HepG2 (cell line): ENCODE measurements at regions not wholly inside any gene's neighbourhood (a gene's known extent, or its start where the extent isn't known, plus 50 kb on each side); places are given as distances from the start of the nearest gene placed in this dataset.

ENCODE experiments used
- ATAC-seq: fragments of 200-7000 bp; cut with Tn5 transposase; 3 replicates; pipeline ENCODE4 v1.9.1; 2020; ENCODE audit warnings: mild to moderate bottlenecking, moderate library complexity
- BruUV-seq: library from RNA; stranded (reverse); fragments of 400-500 nt; replicated peaks from 2 replicates; lab custom pipeline; 2021; lab: Mats Ljungman, UMichigan
- CTCF ChIA-PET: fragments of 300-600 bp; formaldehyde crosslinking; extraction: SDS; loops from one replicate; lab custom pipeline; 2021; ENCODE audit warnings: low total read pairs, inconsistent platforms, low intra/inter-chr PET ratio; lab: Yijun Ruan, JAX
- POLR2A ChIA-PET: fragments of 350-600 bp; sonication (Branson Sonifier 250); formaldehyde crosslinking; loops from one replicate; lab custom pipeline; 2020; ENCODE audit warnings: antibody characterized with exemption, inconsistent platforms; lab: Yijun Ruan, JAX
- DNase-seq: peaks from one replicate; pipeline ENCODE4 v3.0.0-alpha.2; 2015; ENCODE audit warnings: low spot score
- FAIRE-seq: peaks from 3 replicates; lab custom pipeline; 2011; peaks lifted over from hg19 to GRCh38; lab: Jason Lieb, UNC
- H2AFZ ChIP-seq: one replicate; pipeline ENCODE4 v1.6.1; 2011; ENCODE audit warnings: low read length, inconsistent platforms
- H3K27ac ChIP-seq: fragments of 300-600 bp; 3 replicates; pipeline ENCODE4 v1.8.0; 2011; ENCODE audit warnings: mixed run types, mild to moderate bottlenecking, mixed read lengths, low read length, inconsistent platforms; ENCODE audit not compliant: insufficient read depth; ENCODE audit errors: extremely low read length
- H3K27me3 ChIP-seq, 2 experiments: fragments of 200-600 bp in 1 of 2; 2 replicates in 1 of 2; 3 replicates in 1 of 2; pipeline versions ENCODE4 v1.6.0 to v1.8.0; 2011; ENCODE audit warnings: low read length in 2 of 2, mild to moderate bottlenecking in 2 of 2, moderate library complexity in 2 of 2, inconsistent platforms in 1 of 2; ENCODE audit not compliant: insufficient read depth in 2 of 2, control insufficient read depth in 1 of 2
- H3K36me3 ChIP-seq, 2 experiments: fragments of 200-600 bp in 1 of 2; replicated peaks in 1 of 2; 2 replicates in 1 of 2; 3 replicates in 1 of 2; pipeline versions ENCODE4 v1.5.1 to v1.8.0; 2011; ENCODE audit warnings: low read length in 2 of 2, inconsistent platforms in 1 of 2; ENCODE audit not compliant: insufficient read depth in 2 of 2, control insufficient read depth in 1 of 2
- H3K4me1 ChIP-seq: 2 replicates; pipeline ENCODE4 v1.5.1; 2012; ENCODE audit warnings: low read length, inconsistent platforms; ENCODE audit not compliant: insufficient read depth
- H3K4me2 ChIP-seq: 2 replicates; pipeline ENCODE4 v1.6.0; 2011; ENCODE audit warnings: low read depth, low read length, inconsistent platforms
- H3K4me3 ChIP-seq, 3 experiments: fragments of 200-600 bp in 1 of 3; sonication (generic), shearing (Covaris generic) in 1 of 3; replicated peaks in 1 of 3; 2 replicates each; pipeline ENCODE4 v1.5.1; 2011 to 2016; ENCODE audit warnings: low read length in 3 of 3, inconsistent platforms in 2 of 3, low read depth in 2 of 3, mild to moderate bottlenecking in 2 of 3, control low read depth in 1 of 3, mixed read lengths in 1 of 3; ENCODE audit not compliant: insufficient read depth in 1 of 3
- H3K79me2 ChIP-seq: one replicate; pipeline ENCODE4 v1.6.1; 2011; ENCODE audit warnings: low read length, inconsistent platforms; ENCODE audit not compliant: insufficient read depth
- H3K9ac ChIP-seq: 2 replicates; pipeline ENCODE4 v1.6.0; 2011; ENCODE audit warnings: mild to moderate bottlenecking, low read depth, low read length, inconsistent platforms; ENCODE audit not compliant: insufficient read depth
- H3K9me3 ChIP-seq: 2 replicates; pipeline ENCODE4 v1.5.1; 2012; ENCODE audit warnings: mild to moderate bottlenecking, low read length
- H4K20me1 ChIP-seq: 2 replicates; pipeline ENCODE4 v1.6.0; 2011; ENCODE audit warnings: inconsistent platforms, mild to moderate bottlenecking, low read length, moderate library complexity; ENCODE audit not compliant: insufficient read depth
- MAFF ChIP-seq: IDR thresholded peaks from 2 replicates; pipeline ENCODE4 v1.6.1; 2011; ENCODE audit warnings: low read depth, low read length, improper control_type of control experiment
- MAFK ChIP-seq, 2 experiments: IDR thresholded peaks in 1 of 2; conservative IDR thresholded peaks in 1 of 2; 2 replicates each; pipeline ENCODE4 v1.6.1; 2011; ENCODE audit warnings: improper control_type of control experiment in 2 of 2, low read length in 2 of 2
- SPEN ChIP-seq: sonication (generic); formaldehyde crosslinking; IDR thresholded peaks from 2 replicates; pipeline ENCODE4 v1.5.1; 2020; ENCODE audit warnings: low read depth, mild to moderate bottlenecking, missing genetic modification reagents
- ZEB1 ChIP-seq: IDR thresholded peaks from 2 replicates; pipeline ENCODE4 v1.6.1; 2012; ENCODE audit warnings: mild to moderate bottlenecking, low read depth, inconsistent platforms; ENCODE audit not compliant: insufficient replicate concordance
- ZNF317 ChIP-seq: sonication (generic); formaldehyde crosslinking; IDR thresholded peaks from 2 replicates; pipeline ENCODE4 v1.5.0; 2020; ENCODE audit warnings: mild to moderate bottlenecking, missing genetic modification reagents
- ZNF780A ChIP-seq: sonication (generic); formaldehyde crosslinking; IDR thresholded peaks from 2 replicates; pipeline ENCODE4 v1.8.0; 2022; ENCODE audit warnings: mild to moderate bottlenecking, missing genetic modification reagents, moderate library complexity
- ZXDC ChIP-seq: sonication (generic); formaldehyde crosslinking; IDR thresholded peaks from 2 replicates; pipeline ENCODE4 v1.5.0; 2020; ENCODE audit warnings: mild to moderate bottlenecking, missing genetic modification reagents
- WGBS: methylation state at CpG from one replicate; pipeline ENCODE4 v1.1.6; 2017; ENCODE audit warnings: low lambda C conversion rate; 5-methylcytosine and 5-hydroxymethylcytosine counted together
- in situ Hi-C: cut with HindIII; loops from 2 replicates; pipeline ENCODE4 v1.10.0; 2017; ENCODE audit warnings: low pct_unique_long_range_greater_than_20kb; ENCODE audit not compliant: extremely low pct_ligation_motif_present
- intact Hi-C: fragments of 100-400 bp; cut with micrococcal nuclease; formaldehyde crosslinking; loops from one replicate; pipeline ENCODE4 v1.10.0; 2022; ENCODE audit not compliant: unreplicated experiment

GRCh38 chr4:130530505-130530904 lies 1434.6 kb downstream of the C4orf33 start:
- FAIRE-seq (no peak), DNase-seq (no peak), ATAC-seq (no peak)
- no TSS peak for BruUV-seq
- H3K4me2 ChIP-seq, result no peak overlapping the region
- H3K4me1 ChIP-seq, result no peaks in the 10 kb centered on the region
- ChIA-PET POLR2A (no interaction called here), CTCF (no interaction called here)
- H3K9ac ChIP-seq, result no peak overlapping the region
- H3K27me3 ChIP-seq, result no peaks in the 10 kb centered on the region
- in situ Hi-C loops (no loop called here), intact Hi-C loops (no loop called here)
- no peak overlapping the region for H3K4me3 ChIP-seq
- H3K36me3 ChIP-seq, result no peaks in the 10 kb centered on the region
- no peaks in the 10 kb centered on the region for H3K79me2 ChIP-seq
- no peaks in the 10 kb centered on the region for H3K9me3 ChIP-seq
- 2% methylated on average over 5 of the region's 5 CpGs for WGBS
- H2AFZ ChIP-seq, result no peak overlapping the region
- H4K20me1 ChIP-seq, result no peaks in the 10 kb centered on the region
- H3K27ac ChIP-seq, result no peak overlapping the region
- TF ChIP-seq SPEN (CRISPR knock-in tag) (no peak), MAFK (conservative IDR thresholded peaks at IDR 0.05 in 1 of 2, IDR thresholded peaks at IDR 0.05 in 1 of 2; ENCODE audit: low read length in 2 of 2) (peak; percentile 69 to 77), MAFF (peak; percentile 77)

DNA sequence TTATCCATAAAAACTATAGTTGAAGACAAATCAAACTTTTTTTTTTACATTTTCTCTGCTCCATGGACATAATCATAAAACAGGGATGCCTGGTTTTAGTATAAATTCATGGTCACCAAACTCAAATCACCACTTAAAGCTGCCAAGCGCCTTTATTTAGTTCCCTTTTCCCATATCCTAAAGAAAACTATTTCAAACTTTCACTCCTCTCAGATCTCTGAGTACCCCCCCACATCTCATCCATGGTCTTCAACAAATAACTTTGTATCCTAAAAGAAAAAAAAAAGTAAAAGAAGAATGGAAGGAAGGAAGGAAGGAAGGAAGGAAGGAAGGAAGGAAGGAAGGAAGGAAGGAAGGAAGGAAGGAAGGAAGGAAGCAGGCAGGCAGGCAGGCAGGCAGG lies 1438.7 kb downstream of the C4orf33 start:
- Histone ChIP-seq H3K4me2 (no peak overlapping the region), H3K27ac (no peak overlapping the region), H4K20me1 (no peaks in the 10 kb centered on the region), H3K9me3 (no peaks in the 10 kb centered on the region), H3K36me3 (no peaks in the 10 kb centered on the region), H3K9ac (no peak overlapping the region), H3K4me3 (no peak overlapping the region), H2AFZ (no peak overlapping the region), H3K4me1 (no peaks in the 10 kb centered on the region), H3K79me2 (no peaks in the 10 kb centered on the region), H3K27me3 (no peaks in the 10 kb centered on the region)
- intact Hi-C loops, result no loop called here
- ATAC-seq (no peak), FAIRE-seq (no peak), DNase-seq (no peak)
- no peak for TF ChIP-seq ZXDC (CRISPR knock-in tag)
- TF ChIP-seq ZNF780A, result no peak
- no peak for TF ChIP-seq ZEB1
- no peak for TF ChIP-seq ZNF317 (CRISPR knock-in tag)
- 2% methylated on average over 1 of the region's 1 CpG for WGBS
- BruUV-seq, result no TSS peak
- CTCF ChIA-PET, result no interaction called here
- POLR2A ChIA-PET, result no interaction called here
- in situ Hi-C loops, result no loop called here
